Keratinocyte (primary cell): ENCODE measurements at regions not wholly inside any gene's neighbourhood (a gene's known extent, or its start where the extent isn't known, plus 50 kb on each side); places are given as distances from the start of the nearest gene placed in this dataset.

Source experiments
- DNase-seq: peaks from one replicate; pipeline ENCODE4 v3.0.0-alpha.2; 2011; ENCODE audit warnings: low read depth, missing footprints, low spot score
- FAIRE-seq: peaks from 2 replicates; lab custom pipeline; 2011; peaks lifted over from hg19 to GRCh38; lab: Jason Lieb, UNC
- H2AFZ ChIP-seq: 2 replicates; pipeline ENCODE4 v1.6.0; 2012; ENCODE audit warnings: low read length, control low read depth, inconsistent platforms; ENCODE audit not compliant: control insufficient read depth
- H3K27ac ChIP-seq: 2 replicates; pipeline ENCODE4 v1.5.1; 2011; ENCODE audit warnings: low read length; ENCODE audit not compliant: control insufficient read depth, insufficient read depth
- H3K27me3 ChIP-seq: 3 replicates; pipeline ENCODE4 v1.6.0; 2011; ENCODE audit warnings: low read length; ENCODE audit not compliant: control insufficient read depth, insufficient read depth; ENCODE audit errors: extremely low read depth
- H3K36me3 ChIP-seq, 2 experiments: 2 replicates in 1 of 2; 3 replicates in 1 of 2; pipeline ENCODE4 v1.5.1; 2011; ENCODE audit warnings: low read length in 2 of 2, mild to moderate bottlenecking in 1 of 2; ENCODE audit not compliant: control insufficient read depth in 2 of 2, insufficient read depth in 2 of 2; ENCODE audit errors: extremely low read depth in 1 of 2
- H3K4me1 ChIP-seq: 3 replicates; pipeline ENCODE4 v1.5.1; 2011; ENCODE audit warnings: low read length; ENCODE audit not compliant: control insufficient read depth, insufficient read depth; ENCODE audit errors: extremely low read depth
- H3K4me2 ChIP-seq: 3 replicates; pipeline ENCODE4 v1.6.0; 2011; ENCODE audit warnings: low read depth, low read length; ENCODE audit not compliant: control insufficient read depth, insufficient read depth; ENCODE audit errors: extremely low read depth
- H3K4me3 ChIP-seq, 3 experiments: fragments of 200-600 bp in 1 of 3; sonication (generic) in 1 of 3; 2 replicates in 2 of 3; 3 replicates in 1 of 3; pipeline ENCODE4 v1.5.1; 2011 to 2016; ENCODE audit warnings: low read length in 3 of 3, mild to moderate bottlenecking in 3 of 3, control low read depth in 2 of 3, inconsistent platforms in 1 of 3, low read depth in 1 of 3, mixed read lengths in 1 of 3, mixed run types in 1 of 3, moderate library complexity in 1 of 3; ENCODE audit not compliant: control insufficient read depth in 2 of 3, insufficient read depth in 2 of 3; ENCODE audit errors: extremely low read depth in 1 of 3
- H3K79me2 ChIP-seq: 2 replicates; pipeline ENCODE4 v1.6.0; 2012; ENCODE audit warnings: low read length; ENCODE audit not compliant: control insufficient read depth, insufficient read depth
- H3K9ac ChIP-seq: 3 replicates; pipeline ENCODE4 v1.6.0; 2011; ENCODE audit warnings: low read length; ENCODE audit not compliant: control insufficient read depth, insufficient read depth; ENCODE audit errors: extremely low read depth
- H3K9me1 ChIP-seq: 3 replicates; pipeline ENCODE4 v1.6.0; 2011; ENCODE audit warnings: low read length; ENCODE audit not compliant: control insufficient read depth, insufficient read depth; ENCODE audit errors: extremely low read depth
- H3K9me3 ChIP-seq: 2 replicates; pipeline ENCODE4 v1.5.1; 2012; ENCODE audit warnings: low read depth, low read length; ENCODE audit not compliant: control insufficient read depth
- H4K20me1 ChIP-seq: 3 replicates; pipeline ENCODE4 v1.6.0; 2011; ENCODE audit warnings: low read length; ENCODE audit not compliant: control insufficient read depth, insufficient read depth; ENCODE audit errors: extremely low read depth
- EZH2 ChIP-seq: IDR thresholded peaks from one replicate; pipeline ENCODE4 v1.6.1; 2012; ENCODE audit warnings: inconsistent platforms, mild to moderate bottlenecking, low read length, moderate library complexity
- dilution Hi-C: fragments of 300-500 bp; cut with MboI; formaldehyde crosslinking; loops from one replicate; pipeline ENCODE4 v1.7.0; 2020; ENCODE audit warnings: low sequenced_read_pairs; ENCODE audit not compliant: extremely low pct_ligation_motif_present
- TF ChIP-seq, protein P1 (sequence below), 3 experiments: IDR thresholded peaks in 1 of 3; conservative IDR thresholded peaks in 1 of 3; optimal IDR thresholded peaks in 1 of 3; 2 replicates in 2 of 3; 3 replicates in 1 of 3; pipeline versions ENCODE3 to v1.5.1; 2011; ENCODE audit warnings: low read length in 3 of 3, mild to moderate bottlenecking in 3 of 3, moderate library complexity in 2 of 3, control low read depth in 1 of 3, inconsistent platforms in 1 of 3; ENCODE audit not compliant: insufficient read depth in 2 of 3; ENCODE audit errors: extremely low read depth in 1 of 3

- Histone ChIP-seq H3K9ac (no peak overlapping the region), H3K27me3 (no peaks in the 10 kb centered on the region), H3K4me1 (no peaks in the 10 kb centered on the region), H3K4me3 (no peak overlapping the region), H3K79me2 (no peaks in the 10 kb centered on the region), H3K9me1 (no peaks in the 10 kb centered on the region), H3K4me2 (no peak overlapping the region), H3K36me3 (no peaks in the 10 kb centered on the region), H3K27ac (no peak overlapping the region), H2AFZ (no peak overlapping the region), H3K9me3 (peaks cover 2% of the 10 kb centered on the region), H4K20me1 (no peaks in the 10 kb centered on the region)
- dilution Hi-C loops, result no loop called here
- FAIRE-seq (no peak), DNase-seq (no peak)
- no peak for TF ChIP-seq EZH2
- TF ChIP-seq, protein P1, sequence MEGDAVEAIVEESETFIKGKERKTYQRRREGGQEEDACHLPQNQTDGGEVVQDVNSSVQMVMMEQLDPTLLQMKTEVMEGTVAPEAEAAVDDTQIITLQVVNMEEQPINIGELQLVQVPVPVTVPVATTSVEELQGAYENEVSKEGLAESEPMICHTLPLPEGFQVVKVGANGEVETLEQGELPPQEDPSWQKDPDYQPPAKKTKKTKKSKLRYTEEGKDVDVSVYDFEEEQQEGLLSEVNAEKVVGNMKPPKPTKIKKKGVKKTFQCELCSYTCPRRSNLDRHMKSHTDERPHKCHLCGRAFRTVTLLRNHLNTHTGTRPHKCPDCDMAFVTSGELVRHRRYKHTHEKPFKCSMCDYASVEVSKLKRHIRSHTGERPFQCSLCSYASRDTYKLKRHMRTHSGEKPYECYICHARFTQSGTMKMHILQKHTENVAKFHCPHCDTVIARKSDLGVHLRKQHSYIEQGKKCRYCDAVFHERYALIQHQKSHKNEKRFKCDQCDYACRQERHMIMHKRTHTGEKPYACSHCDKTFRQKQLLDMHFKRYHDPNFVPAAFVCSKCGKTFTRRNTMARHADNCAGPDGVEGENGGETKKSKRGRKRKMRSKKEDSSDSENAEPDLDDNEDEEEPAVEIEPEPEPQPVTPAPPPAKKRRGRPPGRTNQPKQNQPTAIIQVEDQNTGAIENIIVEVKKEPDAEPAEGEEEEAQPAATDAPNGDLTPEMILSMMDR (optimal IDR thresholded peaks at IDR 0.05 in 1 of 3, IDR thresholded peaks at IDR 0.05 in 1 of 3, conservative IDR thresholded peaks at IDR 0.05 in 1 of 3; ENCODE audit: extremely low read depth in 1 of 3, insufficient read depth in 2 of 3, low read length in 3 of 3), result no peak
These were observed 1977.5 kb upstream of the PCDH20 start for GRCh38 chr13:63393112-63393511.

DNA sequence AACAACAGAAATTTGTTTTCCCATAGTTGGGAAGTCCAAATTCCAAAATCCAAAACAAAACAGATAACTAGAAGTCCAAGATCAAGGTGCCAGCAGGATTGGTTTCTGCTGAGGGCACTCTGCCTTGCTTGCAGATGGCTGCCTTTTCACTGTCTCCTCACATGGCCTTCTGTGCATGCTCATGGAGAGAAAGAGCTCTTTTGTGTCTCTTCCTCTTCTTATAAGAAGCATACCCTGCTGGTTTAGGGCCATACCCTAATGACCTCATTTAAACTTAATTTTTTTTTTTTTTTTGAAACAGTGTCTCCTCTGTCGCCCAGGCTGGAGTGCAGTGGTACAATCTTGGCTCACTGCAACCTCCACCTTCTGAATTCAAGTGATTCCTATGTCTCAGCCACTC, 1974.1 kb upstream of the PCDH20 start:
- Histone ChIP-seq H3K36me3 (no peaks in the 10 kb centered on the region), H3K27me3 (no peaks in the 10 kb centered on the region), H3K9me3 (no peaks in the 10 kb centered on the region), H2AFZ (no peak overlapping the region), H3K4me3 (no peak overlapping the region), H3K79me2 (no peaks in the 10 kb centered on the region), H3K9ac (no peak overlapping the region), H3K4me2 (no peak overlapping the region), H3K4me1 (no peaks in the 10 kb centered on the region), H4K20me1 (no peaks in the 10 kb centered on the region), H3K27ac (no peak overlapping the region), H3K9me1 (no peaks in the 10 kb centered on the region)
- no peak for DNase-seq
- TF ChIP-seq, protein P1 (optimal IDR thresholded peaks at IDR 0.05 in 1 of 3, IDR thresholded peaks at IDR 0.05 in 1 of 3, conservative IDR thresholded peaks at IDR 0.05 in 1 of 3; ENCODE audit: extremely low read depth in 1 of 3, insufficient read depth in 2 of 3, low read length in 3 of 3), result no peak
- no peak for TF ChIP-seq EZH2
- no peak for FAIRE-seq
- dilution Hi-C loops, result no loop called here
